ENCODE measurements at regions not wholly inside any gene's neighbourhood (a gene's known extent, or its start where the extent isn't known, plus 50 kb on each side); places are given as distances from the start of the nearest gene placed in this dataset.

DNA sequence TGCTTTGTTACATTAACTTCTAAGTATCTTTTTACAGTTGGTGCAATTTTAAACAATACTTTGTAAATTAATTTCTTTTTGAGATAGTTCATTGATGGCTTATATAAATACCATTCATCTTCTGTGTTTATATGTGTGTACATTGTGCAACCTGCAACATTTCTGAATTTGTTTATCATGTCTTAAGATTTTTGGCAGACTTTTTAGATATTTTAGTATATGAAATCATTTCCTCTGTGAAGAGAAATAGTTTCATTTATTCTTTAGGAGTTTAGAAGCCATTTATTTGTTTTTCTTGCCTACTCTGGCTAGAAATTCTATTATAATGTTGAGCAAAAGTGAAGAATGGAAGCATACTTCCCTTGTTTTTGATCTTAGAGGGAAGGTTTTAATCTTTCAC, 337.8 kb upstream of the DSEL start:
- intact Hi-C loops (cut with DNase I): no loop called here
- Histone ChIP-seq H3K4me3 (no peak overlapping the region), H3K27me3 (no peaks in the 10 kb centered on the region), H3K4me1 (no peaks in the 10 kb centered on the region), H3K9me3 (peaks cover 0 to 4% of the 10 kb centered on the region in 2 donors), H3K27ac (no peak overlapping the region), H3K36me3 (no peaks in the 10 kb centered on the region)
- ATAC-seq: no peak
- TF ChIP-seq, protein P1, sequence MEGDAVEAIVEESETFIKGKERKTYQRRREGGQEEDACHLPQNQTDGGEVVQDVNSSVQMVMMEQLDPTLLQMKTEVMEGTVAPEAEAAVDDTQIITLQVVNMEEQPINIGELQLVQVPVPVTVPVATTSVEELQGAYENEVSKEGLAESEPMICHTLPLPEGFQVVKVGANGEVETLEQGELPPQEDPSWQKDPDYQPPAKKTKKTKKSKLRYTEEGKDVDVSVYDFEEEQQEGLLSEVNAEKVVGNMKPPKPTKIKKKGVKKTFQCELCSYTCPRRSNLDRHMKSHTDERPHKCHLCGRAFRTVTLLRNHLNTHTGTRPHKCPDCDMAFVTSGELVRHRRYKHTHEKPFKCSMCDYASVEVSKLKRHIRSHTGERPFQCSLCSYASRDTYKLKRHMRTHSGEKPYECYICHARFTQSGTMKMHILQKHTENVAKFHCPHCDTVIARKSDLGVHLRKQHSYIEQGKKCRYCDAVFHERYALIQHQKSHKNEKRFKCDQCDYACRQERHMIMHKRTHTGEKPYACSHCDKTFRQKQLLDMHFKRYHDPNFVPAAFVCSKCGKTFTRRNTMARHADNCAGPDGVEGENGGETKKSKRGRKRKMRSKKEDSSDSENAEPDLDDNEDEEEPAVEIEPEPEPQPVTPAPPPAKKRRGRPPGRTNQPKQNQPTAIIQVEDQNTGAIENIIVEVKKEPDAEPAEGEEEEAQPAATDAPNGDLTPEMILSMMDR (IDR thresholded peaks at IDR 0.05): no peak
- DNase-seq: no peak

DNA sequence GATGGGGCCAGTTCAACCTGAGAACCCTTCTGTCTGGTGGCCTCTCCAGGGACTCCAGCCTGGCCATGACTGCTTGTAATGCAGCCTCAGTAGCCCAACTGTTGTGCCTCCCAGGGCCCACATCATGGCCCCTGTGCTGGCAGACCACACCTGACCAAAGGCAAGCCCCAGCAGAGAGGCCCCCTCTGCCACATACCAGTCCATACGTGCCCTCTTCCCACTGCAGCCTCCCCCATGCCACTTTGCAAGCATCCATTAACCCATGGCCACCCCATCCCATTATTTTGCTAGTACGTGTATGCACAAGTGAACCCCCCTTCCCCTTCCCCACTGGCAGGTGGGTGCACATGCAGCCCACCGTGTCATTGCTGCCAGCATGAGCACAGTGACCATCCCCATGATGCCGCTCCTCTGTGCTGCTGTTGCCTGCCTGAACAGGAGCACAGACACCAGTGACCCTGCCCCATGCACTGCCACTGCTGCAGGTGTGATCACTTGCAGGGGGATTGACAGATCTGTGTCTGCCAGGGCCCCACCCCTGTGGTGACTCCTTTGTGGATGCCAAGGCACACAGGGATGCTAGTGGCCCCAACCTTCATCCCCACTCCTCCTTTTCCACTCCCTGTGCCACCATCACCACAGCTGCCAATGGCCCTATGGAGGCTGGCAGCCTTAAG, 330.0 kb upstream of the DSEL start:
- ATAC-seq (no peak), DNase-seq (peak in 1 of 4 donors; percentile 15)
- no peak overlapping the region for H3K4me3 ChIP-seq
- no peaks in the 10 kb centered on the region for H3K4me1 ChIP-seq
- intact Hi-C loops (cut with DNase I): no loop called here
- TF ChIP-seq, protein P1 (IDR thresholded peaks at IDR 0.05): no peak
- H3K27me3 ChIP-seq: no peaks in the 10 kb centered on the region
- H3K36me3 ChIP-seq: no peaks in the 10 kb centered on the region
- H3K9me3 ChIP-seq: peaks cover 0 to 4% of the 10 kb centered on the region in 2 donors
- H3K27ac ChIP-seq: no peak overlapping the region

DNA sequence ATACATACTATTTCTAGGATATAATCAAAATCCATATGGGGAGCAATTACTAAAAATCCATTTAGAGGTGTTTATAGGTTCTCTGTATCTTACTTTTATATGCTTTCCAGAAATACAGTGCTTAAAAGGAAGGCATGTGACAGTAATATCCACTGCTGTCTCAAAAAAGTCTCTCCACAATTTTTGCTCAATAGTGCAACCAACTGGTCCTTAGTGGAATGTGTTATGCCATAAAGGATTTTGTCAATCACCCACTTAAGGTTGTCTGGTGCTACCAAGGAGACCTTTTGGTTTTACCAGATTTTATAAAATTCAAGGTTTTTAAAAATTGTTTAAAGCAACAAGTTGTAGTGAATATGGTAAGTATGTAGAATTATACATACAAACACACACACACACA, 328.5 kb upstream of the DSEL start:
- ATAC-seq: no peak

DNA sequence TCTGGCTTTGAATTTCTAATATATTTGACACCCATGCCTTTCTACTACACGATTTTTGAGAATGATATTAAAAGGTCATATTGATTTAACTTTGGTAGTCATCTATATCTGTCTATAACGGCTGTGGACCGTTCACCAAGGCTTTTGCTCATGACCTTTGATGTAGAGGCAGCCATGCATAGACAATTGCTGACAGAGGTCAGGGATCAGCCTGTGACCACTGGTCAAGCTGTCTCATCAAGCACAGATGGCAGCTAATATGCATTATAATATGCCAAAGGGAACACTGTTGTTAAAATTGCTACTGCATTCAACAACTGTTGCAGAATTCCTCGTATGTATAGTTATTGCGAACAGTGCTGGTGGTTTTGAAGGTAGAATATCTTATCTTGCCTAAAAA, 323.9 kb upstream of the DSEL start:
- TF ChIP-seq, protein P1 (IDR thresholded peaks at IDR 0.05): no peak
- H3K36me3 ChIP-seq: no peaks in the 10 kb centered on the region
- H3K4me1 ChIP-seq: no peaks in the 10 kb centered on the region
- intact Hi-C loops (cut with DNase I): no loop called here
- H3K27me3 ChIP-seq: no peaks in the 10 kb centered on the region
- no peak overlapping the region for H3K27ac ChIP-seq
- H3K4me3 ChIP-seq: no peak overlapping the region
- DNase-seq (no peak), ATAC-seq (no peak)
- H3K9me3 ChIP-seq: no peaks in the 10 kb centered on the region

More for the DNA sequence above, 328.5 kb upstream of the DSEL start:
- Histone ChIP-seq H3K9me3 (peaks cover 0 to 4% of the 10 kb centered on the region in 2 donors), H3K4me1 (no peaks in the 10 kb centered on the region), H3K27me3 (no peaks in the 10 kb centered on the region), H3K4me3 (no peak overlapping the region), H3K36me3 (no peaks in the 10 kb centered on the region), H3K27ac (no peak overlapping the region)
- intact Hi-C loops (cut with DNase I): no loop called here
- TF ChIP-seq, protein P1 (IDR thresholded peaks at IDR 0.05): no peak
- no peak for DNase-seq

DNA sequence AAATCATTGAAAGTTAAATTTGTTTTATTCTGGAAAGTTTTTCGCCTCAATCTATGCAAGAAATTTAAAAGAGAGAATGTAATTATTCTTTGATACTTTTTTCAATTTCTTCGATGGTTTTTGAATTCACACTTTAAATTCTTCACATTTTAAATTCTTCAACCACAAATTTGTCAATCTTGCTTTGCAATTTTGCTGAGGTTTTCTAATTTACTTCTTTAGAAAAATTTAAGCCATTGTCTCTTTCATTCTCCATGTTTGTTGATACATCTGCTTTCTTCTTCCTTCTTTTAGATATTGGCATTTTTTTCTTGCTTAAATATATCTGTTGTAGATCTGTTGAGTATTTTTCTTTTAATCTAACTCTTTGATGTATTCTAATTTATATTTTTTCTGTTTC, 301.9 kb upstream of the DSEL start:
- DNase-seq: no peak
- H3K4me1 ChIP-seq: no peaks in the 10 kb centered on the region
- no peaks in the 10 kb centered on the region for H3K36me3 ChIP-seq
- intact Hi-C loops (cut with DNase I): no loop called here
- H3K27me3 ChIP-seq: no peaks in the 10 kb centered on the region
- ATAC-seq: no peak
- H3K9me3 ChIP-seq: no peaks in the 10 kb centered on the region
- H3K4me3 ChIP-seq: no peak overlapping the region
- TF ChIP-seq, protein P1 (IDR thresholded peaks at IDR 0.05): no peak
- no peak overlapping the region for H3K27ac ChIP-seq

Data from left lung (tissue), 4 donors.